HG03097 (cell line): ENCODE measurements at regions not wholly inside any gene's neighbourhood (a gene's known extent, or its start where the extent isn't known, plus 50 kb on each side); places are given as distances from the start of the nearest gene placed in this dataset.
A peak's percentile ranks its signal among the peaks of the same experiment; 100 is the strongest.
"Not testable (repeated sequence)": the region's sequence is repeated elsewhere in the genome, so short reads cannot be mapped to it uniquely, and the experiment has no call there.

Source experiments
- ATAC-seq: cut with Tn5 transposase; IDR thresholded peaks from one replicate; pipeline ENCODE4 v1.9.1; 2021; ENCODE audit not compliant: unreplicated experiment, low FRiP score

DNA sequence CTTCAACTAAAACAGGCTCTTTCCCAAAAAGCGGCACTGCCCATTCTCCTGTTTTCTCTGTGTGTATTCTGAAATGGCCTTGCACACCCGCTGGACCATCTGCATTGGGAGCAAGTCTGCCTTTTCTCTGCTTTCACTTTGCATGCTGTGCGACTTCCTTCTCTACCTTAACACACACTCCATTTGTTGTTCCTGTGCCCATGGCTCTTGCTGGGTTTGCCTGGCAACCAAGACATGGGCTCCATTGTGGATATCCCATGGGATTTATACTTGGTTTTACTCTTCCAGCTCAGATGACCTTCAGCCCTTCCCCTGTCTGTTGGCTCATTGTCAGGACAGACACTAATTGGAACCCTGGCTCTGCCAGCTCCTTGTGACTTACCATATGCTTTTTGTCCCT, 465.3 kb downstream of the REEP3 start:
- ATAC-seq: no peak

DNA sequence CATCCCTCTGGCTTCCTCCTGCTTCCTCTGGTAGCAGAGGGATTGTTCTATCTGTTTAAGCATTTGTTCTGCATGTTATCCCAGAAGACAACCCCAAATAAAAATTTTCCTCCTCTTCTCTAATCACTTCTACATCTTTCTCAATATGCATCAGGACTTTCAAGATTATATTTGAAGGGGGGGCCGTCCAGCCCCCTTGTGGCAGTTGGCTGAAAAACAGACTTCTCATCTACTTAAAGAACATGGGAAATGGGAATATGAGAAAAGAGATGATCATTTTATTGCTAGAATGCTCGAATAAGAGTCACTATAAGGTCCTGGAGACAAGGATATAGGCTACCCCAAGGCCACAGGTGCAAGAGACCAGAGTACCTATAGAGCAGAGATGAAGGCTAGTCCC, 466.0 kb downstream of the REEP3 start:
- no peak for ATAC-seq

DNA sequence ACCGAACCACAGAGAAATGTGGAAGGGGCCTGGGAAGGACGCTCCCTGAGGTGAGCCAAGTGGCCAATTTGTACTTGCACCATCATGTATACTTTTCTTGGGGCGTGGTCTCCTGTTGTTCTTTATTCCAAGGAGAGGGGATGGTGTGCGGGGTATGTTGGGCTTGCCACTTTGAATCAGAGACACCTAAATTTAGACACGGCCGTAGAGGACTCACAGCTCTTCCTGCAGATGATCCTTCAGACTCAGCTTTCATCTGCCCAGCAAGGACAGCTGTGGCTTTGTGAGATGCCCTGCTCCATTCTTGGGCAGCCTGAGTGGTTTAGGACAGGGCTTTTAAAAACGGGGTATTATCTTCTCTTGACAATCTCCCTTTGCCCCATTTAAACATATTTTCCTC, 473.2 kb downstream of the REEP3 start:
- no peak for ATAC-seq

DNA sequence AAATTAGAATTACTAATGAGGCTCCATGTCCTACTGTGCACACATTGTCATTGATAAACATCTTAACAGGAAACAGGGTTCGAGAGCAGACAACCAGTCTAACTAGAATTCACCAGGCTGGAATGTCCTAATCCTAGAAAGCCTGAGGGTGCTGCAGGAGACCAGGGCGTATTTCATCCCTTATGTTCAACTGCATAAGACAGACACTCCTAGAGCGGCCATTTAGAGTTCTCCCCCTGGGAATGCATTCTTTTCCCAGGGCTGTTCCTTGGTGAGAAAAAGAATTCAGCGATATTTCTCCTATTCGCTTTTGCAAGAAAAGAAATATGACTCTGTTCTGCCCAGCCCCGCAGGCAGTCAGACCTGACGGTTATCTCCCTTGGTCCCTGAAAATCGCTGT, 486.0 kb downstream of the REEP3 start:
- no peak for ATAC-seq

DNA sequence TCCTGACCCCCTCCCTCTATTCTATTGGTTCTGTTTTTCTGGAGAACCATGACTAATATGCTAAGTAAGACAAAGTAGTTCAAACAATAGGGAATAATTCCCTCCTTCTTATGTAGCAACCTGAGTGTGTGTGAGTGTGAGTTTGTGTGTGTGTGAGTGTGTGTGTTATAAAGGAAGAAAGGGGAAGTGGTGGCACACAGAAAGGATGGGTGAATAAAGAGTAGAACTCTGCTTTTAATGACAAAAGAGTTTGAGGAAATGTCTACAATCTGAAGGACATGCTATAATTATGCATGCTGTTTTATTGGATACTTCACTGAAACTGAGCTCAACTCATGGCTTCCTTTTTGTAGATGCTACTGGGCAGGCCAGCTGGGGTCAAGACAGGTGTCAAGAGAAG, 489.5 kb downstream of the REEP3 start:
- ATAC-seq: no peak

DNA sequence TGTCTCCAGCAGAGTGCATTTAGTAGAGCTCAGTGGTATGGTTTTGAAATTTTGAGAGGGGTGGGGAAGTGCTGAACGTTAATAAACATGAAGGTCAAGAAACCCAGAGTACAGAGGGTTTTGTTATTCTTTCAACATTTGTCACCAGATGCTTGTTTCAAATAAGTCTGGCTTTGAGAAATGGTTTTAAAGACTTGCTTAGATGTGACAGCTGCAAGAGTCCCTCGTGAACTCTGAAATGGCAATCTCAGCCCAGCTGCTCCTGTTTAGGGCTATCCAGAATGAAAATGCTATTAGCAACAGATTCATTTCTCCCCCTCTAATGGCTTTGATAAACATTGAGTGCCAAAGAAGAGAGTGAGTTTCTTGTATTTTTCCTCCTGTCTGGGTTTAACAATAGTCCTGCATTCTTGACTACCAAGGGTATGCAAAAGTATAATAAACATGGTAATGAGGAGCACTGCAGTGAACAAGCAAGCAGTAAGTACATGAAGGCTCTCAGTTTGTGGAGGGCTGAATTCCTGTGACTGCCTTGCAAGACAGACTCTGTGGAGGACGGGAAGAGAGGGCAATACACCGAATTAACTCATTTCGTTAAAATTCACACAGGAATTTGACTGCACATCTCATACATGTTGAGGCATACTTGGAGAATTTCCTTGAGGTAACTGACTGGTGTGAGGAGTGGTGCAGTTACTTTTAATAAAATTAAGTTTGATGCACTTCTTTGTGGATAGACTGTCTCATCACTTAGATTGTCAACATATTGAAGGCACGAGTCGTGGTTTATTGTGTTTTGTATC, 490.9 kb downstream of the REEP3 start:
- ATAC-seq: no peak

DNA sequence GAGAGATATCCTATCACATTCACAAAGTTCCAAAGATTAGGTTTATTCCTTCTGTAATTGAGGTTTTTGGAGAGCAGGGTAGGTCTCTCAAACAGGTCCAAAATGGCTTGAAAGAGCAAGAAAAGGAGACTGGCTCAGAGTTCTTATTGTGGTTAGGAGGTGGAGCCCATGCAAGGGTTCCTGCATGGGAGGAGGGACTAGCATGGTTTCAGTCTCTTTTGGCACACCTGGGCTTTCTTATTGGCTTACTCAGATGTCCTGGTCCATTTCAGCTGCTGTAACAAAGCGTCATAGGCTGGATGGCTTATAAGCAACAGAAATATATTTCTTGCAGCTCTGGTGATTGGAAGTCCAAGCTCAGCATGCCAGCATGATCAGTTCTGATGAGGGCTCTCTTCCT, 493.1 kb downstream of the REEP3 start:
- no peak for ATAC-seq

DNA sequence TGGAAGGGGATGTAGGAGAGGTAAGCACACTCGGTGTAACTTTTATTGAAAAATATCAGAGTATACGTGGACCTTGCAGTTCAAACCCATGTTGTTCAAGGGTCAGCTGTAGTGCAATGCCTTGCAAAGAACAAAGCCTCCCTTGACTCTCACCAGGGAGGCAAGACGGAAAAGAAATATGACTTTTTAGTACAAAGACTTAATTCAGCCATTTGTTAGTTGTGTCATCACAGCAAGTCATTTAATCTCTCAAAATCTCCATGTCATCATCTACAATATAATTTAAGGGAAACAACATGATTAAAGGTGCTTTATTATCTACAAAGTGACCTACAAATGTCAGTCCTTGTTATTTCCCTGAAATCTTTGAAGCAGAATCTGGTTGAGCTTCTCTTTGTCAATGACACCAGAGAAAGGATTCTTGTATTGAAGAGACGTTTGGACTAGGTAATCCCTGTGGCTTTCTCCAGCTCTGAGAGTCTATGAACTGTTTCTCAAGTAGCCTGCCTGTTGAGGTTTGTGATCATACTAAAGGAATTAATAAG, 502.8 kb downstream of the REEP3 start:
- ATAC-seq: no peak

DNA sequence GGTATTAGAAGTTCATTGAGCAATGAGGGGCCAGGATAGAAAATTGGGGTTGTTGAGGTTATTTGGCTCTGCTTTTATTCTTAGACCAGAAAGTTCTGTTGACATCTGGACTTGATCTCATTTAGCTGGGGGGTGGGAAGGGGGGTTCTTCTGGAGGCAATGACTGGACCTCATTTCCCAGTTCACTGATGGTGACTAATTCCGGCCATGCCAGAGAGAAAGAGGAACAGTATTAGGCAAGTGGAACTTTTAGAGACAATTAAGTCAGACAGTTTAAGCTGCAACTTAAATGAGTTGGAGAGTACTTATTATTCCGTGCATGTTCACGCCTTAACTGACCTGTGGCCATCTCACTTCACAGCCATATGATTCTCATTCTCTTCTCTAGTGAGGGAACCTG, 512.5 kb downstream of the REEP3 start:
- no peak for ATAC-seq

DNA sequence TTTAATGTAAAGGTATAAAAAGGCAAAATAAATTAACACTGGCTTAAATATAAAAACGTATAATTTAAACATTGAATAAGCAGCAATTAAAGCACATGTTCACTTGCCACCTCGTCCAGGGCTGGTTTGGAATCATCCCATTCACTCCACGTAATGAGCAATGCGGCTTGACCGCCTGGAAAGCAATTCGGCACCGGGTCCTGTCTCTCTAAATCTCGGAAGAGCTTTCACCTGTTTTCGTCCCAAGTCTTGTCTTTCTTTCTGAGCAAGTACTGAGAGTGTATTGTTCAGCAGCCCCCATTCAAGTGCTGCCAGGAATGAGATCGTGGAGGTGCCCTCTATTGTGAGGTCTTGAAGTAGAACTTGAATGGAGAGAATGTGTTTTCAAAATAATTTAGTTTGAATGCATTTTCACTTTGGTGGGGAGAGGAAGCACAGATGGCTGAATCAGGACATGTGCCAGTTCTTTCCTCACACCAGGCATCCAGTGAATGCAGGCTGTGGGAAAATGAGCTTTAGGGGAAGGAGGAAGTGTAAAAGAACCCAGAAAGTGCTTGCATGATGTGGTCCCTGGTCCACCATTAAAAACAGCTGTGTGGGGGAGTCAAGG, 515.2 kb downstream of the REEP3 start:
- ATAC-seq: no peak

DNA sequence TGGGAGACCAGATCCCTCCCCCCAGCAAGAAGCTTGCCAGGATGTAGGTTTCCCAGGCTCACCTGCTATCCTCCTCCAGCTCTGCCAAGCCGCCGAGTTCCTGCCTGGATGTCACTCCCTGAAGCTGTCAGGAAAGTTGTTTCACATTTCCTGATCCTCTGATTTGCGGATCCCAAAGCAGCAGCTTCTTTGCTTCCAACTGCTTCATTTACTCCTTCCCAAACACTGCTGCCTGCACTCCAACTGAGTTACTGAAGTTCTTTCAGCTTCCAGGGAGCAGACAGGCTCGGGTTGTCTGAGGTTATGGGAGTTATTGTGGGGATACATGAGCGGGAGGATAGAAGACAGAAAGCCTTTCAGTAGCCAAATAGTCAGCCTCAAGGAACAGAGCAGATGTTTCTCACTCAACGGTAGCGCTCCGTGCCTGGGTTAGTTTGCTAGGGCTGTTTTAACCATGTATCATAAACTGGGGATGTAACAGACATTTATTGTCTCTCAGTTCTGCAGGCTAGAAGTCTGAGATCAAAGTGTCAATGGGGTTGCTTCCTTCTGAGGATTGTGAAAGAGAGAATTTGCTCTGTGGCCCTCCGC, 516.0 kb downstream of the REEP3 start:
- no peak for ATAC-seq

DNA sequence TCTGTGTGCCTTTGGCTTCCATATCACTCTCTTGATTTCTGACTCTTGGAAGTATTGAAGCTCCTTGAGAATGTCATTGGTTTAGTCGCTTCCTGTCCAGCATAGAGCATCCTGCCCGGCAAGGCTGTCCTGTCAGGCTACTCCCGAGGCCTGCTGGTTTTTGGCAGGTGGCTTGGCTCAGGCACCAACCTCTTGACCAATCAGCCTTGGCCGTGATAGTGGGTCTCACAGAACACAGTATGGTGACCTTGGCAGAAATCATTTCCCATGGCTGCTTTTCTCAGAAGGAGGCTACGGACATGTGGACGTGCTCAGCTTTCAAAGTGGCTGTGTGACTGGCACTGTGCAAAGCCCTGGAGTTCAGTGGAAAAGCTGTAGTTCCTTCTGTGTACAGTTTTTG, 516.9 kb downstream of the REEP3 start:
- ATAC-seq: no peak

DNA sequence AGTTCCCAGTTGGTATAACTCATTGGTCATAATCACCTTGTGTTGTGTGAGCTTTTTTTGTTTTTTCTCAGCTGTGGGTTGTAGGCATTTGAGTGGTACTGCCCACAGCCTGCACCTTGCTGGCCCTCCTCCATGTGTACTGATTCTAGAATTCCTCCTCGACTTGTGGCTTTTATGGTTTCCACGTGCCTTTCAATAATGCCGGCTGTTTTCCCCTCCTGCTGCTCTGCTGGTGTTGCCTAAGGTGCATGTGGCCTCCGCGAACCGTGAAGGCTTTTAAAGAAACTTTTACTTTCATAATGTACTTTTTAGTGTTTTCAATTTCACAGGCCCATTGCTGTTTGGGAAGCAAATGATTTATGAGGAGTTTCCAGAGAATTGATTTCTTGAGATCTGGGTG, 518.0 kb downstream of the REEP3 start:
- ATAC-seq: peak; percentile 48

DNA sequence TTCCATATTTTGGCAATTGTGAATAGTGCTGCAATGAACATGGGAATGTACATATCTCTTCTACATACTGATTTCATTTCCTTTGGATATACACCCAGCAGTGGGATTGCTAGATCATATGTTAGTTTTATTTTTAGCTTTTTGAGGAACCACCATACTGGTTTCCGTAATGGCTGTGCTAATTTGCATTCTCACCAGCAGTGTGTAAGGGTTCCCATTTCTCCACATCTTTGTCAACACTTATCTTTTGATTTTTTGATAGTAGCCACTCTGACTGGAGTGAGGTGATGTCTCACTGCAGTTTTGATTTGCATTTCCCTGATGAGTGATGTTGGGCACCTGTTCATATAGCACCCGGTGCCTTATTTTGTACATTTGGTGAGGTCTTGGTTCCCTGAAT, 519.6 kb downstream of the REEP3 start:
- ATAC-seq: peak; percentile 8

DNA sequence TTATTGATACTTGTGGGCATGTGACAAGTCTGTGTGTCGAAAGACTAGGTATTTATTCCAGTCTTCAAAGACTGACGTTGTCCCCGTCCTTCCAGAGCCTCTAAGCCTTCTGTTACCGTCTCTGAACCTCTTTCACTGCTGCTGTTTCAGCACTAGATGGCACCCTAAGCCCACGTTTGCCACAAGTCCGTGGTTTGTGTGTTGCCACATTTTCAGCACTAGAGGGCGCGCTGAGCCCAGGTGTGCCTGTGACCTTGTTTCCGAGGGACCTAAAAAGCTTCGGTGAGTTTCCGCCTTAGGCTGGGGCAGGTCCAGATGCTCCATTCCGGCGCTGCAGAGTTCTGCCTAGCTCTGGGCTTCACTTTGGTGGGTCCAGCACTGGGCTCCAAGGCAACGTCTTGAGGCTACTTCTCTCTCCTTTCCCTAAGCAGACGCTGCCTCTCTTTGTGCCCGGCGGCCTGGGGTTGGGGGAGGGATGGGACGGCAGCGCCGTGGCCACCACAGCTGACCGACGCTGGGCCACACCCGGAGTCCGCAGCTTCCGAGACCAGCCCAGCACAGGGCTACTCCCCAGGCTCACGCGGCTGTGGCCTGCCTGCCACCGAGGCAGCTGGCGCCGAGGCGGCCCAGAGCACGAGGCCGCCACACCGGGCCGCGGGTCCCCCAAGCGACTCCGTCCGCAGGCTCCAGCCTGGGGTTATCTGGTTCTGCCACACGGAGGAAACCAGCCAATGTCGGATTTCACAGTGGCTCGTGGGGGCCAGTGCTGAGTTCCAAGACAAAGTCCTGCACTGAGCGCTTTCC, 520.2 kb downstream of the REEP3 start:
- ATAC-seq: peak; percentile 93

DNA sequence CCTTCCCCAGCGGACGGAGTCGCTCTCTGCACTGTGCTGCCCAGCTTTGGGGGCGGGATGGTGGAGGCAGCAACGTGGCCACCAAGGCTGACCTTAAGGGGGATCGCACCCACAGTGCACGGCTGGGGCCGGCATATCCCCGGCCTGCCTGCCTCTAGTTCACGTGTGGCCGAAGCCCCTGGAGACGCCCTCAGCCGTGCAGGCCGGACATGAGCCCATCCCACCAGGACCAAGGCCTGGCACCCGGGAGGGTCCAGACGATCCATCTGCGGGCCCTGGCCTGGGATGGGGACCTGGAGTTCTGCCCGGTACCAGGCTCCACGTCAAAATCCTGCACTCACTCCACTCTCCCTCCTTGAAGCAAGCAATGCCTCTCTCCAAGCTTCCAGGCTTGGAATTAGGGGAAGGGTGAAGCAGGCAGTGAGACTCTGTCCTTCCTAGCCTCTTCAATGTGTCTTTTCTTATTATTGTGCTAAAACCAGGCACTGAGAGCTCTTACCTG, 520.8 kb downstream of the REEP3 start:
- no peak for ATAC-seq

DNA sequence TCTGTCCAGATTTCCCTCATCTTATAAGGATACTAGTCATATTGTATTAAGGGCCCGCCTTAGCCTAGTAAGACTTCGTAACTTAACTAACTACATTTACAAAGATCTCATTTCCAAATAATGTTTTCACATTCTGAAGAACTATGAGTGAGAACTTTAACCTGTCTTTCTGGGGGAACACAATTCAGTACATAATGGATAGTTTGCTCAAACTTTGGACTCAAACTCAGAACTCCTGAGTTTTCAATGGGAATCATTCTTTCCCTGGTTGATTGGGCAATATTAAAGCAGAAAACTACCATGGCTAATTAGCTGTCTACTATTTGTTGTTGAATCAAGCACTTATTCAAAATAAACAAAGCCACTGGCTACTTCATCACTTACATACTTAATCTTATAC, 522.9 kb downstream of the REEP3 start:
- ATAC-seq: no peak

DNA sequence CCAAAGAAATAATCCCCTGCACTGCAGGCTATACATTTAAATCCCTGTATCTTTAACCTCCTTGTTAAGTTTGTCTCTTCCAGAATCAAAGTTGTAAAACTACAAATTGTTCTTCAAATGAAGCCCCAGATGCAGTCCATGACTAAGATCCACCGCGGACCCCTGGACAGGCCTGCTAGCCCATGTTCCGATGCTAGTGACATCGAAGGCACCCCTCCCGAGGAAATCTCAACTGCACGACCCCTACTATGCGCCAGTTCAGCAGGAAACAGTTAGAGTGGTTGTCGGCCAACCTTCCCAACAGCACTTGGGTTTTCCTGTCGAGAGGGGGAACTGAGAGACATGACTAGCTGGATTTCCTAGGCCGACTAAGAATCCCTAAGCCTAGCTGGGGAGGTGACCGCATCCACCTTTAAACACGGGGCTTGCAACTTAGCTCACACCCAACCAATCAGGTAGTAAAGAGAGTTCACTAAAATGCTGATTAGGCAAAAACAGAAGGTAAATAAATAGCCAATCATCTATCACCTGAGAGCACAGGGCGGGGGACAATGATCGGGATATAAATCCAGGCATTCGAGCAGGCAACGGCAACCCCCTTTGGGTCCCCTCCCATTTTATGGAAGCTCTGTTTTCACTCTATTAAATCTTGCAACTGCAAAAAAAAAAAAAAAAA, 523.9 kb downstream of the REEP3 start:
- not testable (repeated sequence) for ATAC-seq

DNA sequence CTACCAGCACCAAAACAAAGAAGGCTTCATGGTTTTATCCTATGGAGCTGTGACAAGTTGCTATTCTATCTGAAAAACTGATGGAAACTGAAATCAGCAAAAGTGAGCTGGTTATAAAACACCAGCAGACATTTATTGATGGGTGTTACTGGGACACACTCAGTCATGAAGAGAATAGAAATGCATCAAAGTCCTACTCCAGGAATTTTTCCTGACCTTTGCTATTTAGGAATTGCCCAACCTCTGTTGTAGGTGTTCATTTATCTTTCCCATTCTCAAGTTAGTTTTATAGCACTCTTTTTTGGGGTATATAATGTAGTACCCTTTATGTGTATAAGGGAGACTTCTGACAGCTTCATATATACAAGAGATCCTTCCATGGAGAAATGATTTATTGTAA, 533.2 kb downstream of the REEP3 start:
- no peak for ATAC-seq

DNA sequence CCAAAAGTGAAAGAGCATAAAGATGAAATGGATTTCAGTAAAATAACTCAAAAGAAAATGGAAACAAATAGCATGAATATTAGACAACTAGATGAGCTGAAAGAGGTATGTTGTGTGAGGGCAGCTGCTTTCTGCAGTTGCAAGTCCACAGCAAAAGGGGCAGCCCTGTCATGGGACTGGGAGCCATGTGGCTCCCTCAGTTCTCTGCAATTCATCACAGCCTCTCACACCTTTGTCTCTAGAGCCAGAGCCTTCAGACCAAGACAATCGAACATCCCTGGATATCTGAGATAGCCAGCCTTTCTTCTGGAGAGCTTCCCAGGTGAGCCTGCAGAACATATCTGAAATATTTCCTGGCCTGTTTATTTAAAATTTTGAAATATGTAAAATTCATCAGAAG, 538.7 kb downstream of the REEP3 start:
- no peak for ATAC-seq
